Activated T-cell treated with anti-CD3 and anti-CD28 coated beads, Interleukin-2, amount 50 U/mL, for 24 hours (primary cell): ENCODE measurements at regions not wholly inside any gene's neighbourhood (a gene's known extent, or its start where the extent isn't known, plus 50 kb on each side); places are given as distances from the start of the nearest gene placed in this dataset.

Experiments
- DNase-seq: peaks from one replicate; pipeline ENCODE4 v3.0.0-alpha.2; 2020
- H3K27ac Mint-ChIP-seq: 2 replicates; pipeline ENCODE4 v1.8.0; 2020; ENCODE audit warnings: mild to moderate bottlenecking, mixed read lengths
- H3K27me3 Mint-ChIP-seq: 2 replicates; pipeline ENCODE4 v1.8.0; 2020; ENCODE audit warnings: mixed read lengths
- H3K36me3 Mint-ChIP-seq: 2 replicates; pipeline ENCODE4 v1.8.0; 2020; ENCODE audit warnings: low read depth, mixed read lengths
- H3K4me1 Mint-ChIP-seq: 2 replicates; pipeline ENCODE4 v1.8.0; 2020; ENCODE audit warnings: low read depth, mixed read lengths
- H3K4me3 Mint-ChIP-seq: 2 replicates; pipeline ENCODE4 v1.8.0; 2020; ENCODE audit warnings: mild to moderate bottlenecking, moderate library complexity, mixed read lengths
- H3K9me3 Mint-ChIP-seq: 2 replicates; pipeline ENCODE4 v1.8.0; 2020; ENCODE audit warnings: mixed read lengths

DNA sequence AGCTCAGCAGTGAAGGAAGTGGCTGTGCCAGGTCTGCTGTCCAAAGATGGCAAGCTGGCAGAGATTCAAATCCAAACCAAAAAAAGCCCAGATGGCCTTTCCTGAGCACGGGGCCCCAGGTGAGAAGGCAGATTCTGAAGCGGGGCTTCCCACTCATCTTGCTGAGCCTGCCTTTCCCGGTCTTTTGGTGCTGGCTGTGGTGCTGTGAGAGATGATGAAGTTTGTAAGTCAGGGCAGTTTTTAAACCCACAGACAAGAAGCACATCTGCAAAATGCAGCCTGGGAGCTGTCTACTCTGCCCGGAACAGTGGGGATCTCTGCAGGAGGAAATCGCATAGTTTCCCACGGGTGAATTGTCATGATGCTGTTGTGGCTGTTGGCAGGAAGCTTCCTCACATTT, 85.0 kb upstream of the IRX4 start:
- no peaks in the 10 kb centered on the region for H3K36me3 Mint-ChIP-seq
- DNase-seq: no peak
- no peaks in the 10 kb centered on the region for H3K4me1 Mint-ChIP-seq
- H3K27me3 Mint-ChIP-seq: peaks cover 42% of the 10 kb centered on the region
- no peaks in the 10 kb centered on the region for H3K9me3 Mint-ChIP-seq
- H3K27ac Mint-ChIP-seq: no peak overlapping the region
- no peak overlapping the region for H3K4me3 Mint-ChIP-seq

- Mint-ChIP-seq H3K36me3 (no peaks in the 10 kb centered on the region), H3K9me3 (no peaks in the 10 kb centered on the region), H3K4me1 (no peaks in the 10 kb centered on the region), H3K27me3 (peaks cover 50% of the 10 kb centered on the region), H3K4me3 (no peak overlapping the region), H3K27ac (no peak overlapping the region)
- DNase-seq: no peak
Measured at GRCh38 chr5:1966461-1966860, 83.7 kb upstream of the IRX4 start.

- peaks cover 50% of the 10 kb centered on the region for H3K27me3 Mint-ChIP-seq
- DNase-seq: no peak
- no peak overlapping the region for H3K4me3 Mint-ChIP-seq
- no peak overlapping the region for H3K27ac Mint-ChIP-seq
- H3K36me3 Mint-ChIP-seq: no peaks in the 10 kb centered on the region
- no peaks in the 10 kb centered on the region for H3K9me3 Mint-ChIP-seq
- no peaks in the 10 kb centered on the region for H3K4me1 Mint-ChIP-seq
Measured at GRCh38 chr5:1965925-1966324, 83.2 kb upstream of the IRX4 start.

- H3K36me3 Mint-ChIP-seq: no peaks in the 10 kb centered on the region
- no peak overlapping the region for H3K4me3 Mint-ChIP-seq
- no peak for DNase-seq
- no peaks in the 10 kb centered on the region for H3K9me3 Mint-ChIP-seq
- H3K4me1 Mint-ChIP-seq: no peaks in the 10 kb centered on the region
- H3K27me3 Mint-ChIP-seq: peaks cover 56% of the 10 kb centered on the region
- no peak overlapping the region for H3K27ac Mint-ChIP-seq
Measured at GRCh38 chr5:1963941-1964451, 81.3 kb upstream of the IRX4 start.

GRCh38 chr5:1963358-1963757, 80.6 kb upstream of the IRX4 start:
- no peak for DNase-seq
- no peaks in the 10 kb centered on the region for H3K36me3 Mint-ChIP-seq
- peaks cover 56% of the 10 kb centered on the region for H3K27me3 Mint-ChIP-seq
- H3K4me1 Mint-ChIP-seq: no peaks in the 10 kb centered on the region
- no peak overlapping the region for H3K4me3 Mint-ChIP-seq
- no peaks in the 10 kb centered on the region for H3K9me3 Mint-ChIP-seq
- no peak overlapping the region for H3K27ac Mint-ChIP-seq

DNA sequence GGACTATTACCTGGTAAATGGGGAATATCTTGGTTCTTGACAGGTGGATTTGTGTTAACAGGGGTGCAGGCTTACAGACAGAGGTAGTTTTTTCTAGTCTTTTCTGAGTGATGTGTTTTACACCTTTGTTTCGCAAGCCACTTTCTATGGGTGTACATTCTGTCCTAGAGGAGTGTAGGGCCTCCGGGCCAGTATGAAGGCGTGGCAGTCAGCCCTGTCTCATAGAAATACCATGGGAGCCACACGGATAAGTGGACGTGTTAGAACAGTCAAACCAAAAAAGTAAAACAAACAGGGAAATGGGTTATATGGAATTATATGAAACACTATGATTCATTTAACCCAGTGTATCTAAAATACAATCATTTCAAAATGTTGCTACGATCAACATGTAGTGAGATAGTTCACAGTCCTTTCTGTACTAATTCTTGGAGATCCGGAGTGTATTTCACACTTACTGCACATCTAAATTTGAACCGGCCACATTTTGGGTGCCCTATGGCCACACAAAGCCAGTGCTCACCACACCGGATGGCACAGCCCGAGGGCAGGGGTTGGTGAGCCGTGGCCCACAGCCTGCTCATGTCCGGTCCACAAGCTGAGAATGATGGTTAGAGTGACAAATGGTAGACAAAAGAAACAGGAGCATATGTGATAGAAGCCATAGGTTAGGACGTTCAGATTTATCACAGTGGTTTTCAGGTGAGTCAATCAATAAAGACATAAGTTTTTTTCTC, 80.1 kb upstream of the IRX4 start:
- Mint-ChIP-seq H3K4me3 (no peak overlapping the region), H3K4me1 (no peaks in the 10 kb centered on the region), H3K36me3 (no peaks in the 10 kb centered on the region), H3K27me3 (peaks cover 53% of the 10 kb centered on the region), H3K27ac (no peak overlapping the region), H3K9me3 (no peaks in the 10 kb centered on the region)
- DNase-seq: no peak

- Mint-ChIP-seq H3K27ac (no peak overlapping the region), H3K9me3 (no peaks in the 10 kb centered on the region), H3K36me3 (no peaks in the 10 kb centered on the region), H3K4me3 (no peak overlapping the region), H3K4me1 (no peaks in the 10 kb centered on the region), H3K27me3 (peaks cover 46% of the 10 kb centered on the region)
- no peak for DNase-seq
Measured at GRCh38 chr5:1961952-1962595, 79.3 kb upstream of the IRX4 start.

- H3K9me3 Mint-ChIP-seq: no peaks in the 10 kb centered on the region
- H3K27ac Mint-ChIP-seq: no peak overlapping the region
- H3K27me3 Mint-ChIP-seq: peaks cover 41% of the 10 kb centered on the region
- H3K36me3 Mint-ChIP-seq: no peaks in the 10 kb centered on the region
- H3K4me1 Mint-ChIP-seq: no peaks in the 10 kb centered on the region
- no peak for DNase-seq
- H3K4me3 Mint-ChIP-seq: no peak overlapping the region
Measured at GRCh38 chr5:1961304-1961946, 78.7 kb upstream of the IRX4 start.

DNA sequence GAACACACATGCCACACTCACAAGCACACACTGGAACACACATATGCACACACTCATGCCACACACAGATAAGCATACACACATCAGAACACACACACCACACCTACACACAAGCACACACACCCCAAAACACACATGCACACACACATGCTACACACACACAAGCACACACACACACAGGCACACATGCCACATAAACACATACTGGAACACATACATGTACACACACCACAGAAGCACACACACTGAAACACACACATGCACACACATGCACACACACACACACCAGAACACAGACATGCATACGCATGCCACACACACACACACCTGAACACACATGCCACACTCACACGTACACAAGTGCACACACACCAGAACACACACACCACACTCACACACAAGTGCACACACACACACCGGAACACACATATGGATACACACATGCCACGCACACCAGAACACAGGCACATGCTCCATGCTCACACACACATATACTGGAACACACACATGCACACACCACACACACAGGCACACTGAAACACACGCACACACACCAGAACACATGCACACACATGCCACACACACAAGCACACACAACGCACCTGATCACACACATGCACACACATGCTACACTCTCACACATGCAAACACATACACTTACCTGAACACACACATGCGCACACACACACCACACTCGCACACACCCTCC, 78.0 kb upstream of the IRX4 start:
- Mint-ChIP-seq H3K9me3 (no peaks in the 10 kb centered on the region), H3K4me1 (no peaks in the 10 kb centered on the region), H3K27me3 (peaks cover 35% of the 10 kb centered on the region), H3K36me3 (no peaks in the 10 kb centered on the region), H3K27ac (no peak overlapping the region), H3K4me3 (no peak overlapping the region)
- no peak for DNase-seq

DNA sequence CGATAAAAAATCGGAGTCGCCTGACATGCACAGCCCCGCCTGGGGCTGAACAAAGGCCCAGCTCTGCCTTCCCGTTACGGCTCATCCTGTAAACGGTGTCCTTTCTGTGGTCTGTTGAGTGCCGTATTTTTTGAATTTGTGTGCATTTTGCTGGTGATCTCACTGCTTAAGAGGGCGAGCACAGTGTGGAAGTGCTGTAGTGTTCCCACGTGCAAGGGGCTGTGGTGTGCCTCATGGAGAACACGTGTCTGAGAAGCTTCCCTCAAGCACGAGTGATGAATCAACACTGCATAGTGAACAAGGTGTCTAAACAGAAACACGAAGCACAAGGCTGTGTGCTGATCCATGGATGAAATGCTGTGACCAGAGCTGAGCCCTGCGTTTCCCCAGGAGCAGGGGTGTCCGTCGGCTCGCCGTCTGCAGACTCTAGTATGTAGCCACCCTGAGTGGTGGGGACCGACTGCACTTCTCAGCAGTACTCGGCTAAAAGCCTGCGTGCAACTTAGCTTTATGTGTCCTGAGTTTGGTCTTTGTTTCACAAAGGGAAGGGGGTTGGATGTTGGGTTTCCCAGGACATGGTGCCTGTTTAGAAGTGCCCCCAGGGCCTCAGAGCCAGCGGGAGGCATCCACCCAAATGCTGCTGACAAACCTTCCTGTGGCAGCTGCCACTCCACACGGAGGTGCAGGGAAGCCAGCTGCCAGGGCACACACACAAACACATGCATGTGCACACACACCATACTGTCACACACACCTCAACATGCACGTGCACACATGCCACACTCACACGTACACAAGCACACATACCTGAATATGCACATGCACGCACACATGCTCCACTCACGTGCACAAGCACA, 77.2 kb upstream of the IRX4 start:
- Mint-ChIP-seq H3K9me3 (no peaks in the 10 kb centered on the region), H3K27me3 (peaks cover 33% of the 10 kb centered on the region), H3K4me1 (no peaks in the 10 kb centered on the region), H3K27ac (no peak overlapping the region), H3K36me3 (no peaks in the 10 kb centered on the region), H3K4me3 (no peak overlapping the region)
- DNase-seq: no peak

DNA sequence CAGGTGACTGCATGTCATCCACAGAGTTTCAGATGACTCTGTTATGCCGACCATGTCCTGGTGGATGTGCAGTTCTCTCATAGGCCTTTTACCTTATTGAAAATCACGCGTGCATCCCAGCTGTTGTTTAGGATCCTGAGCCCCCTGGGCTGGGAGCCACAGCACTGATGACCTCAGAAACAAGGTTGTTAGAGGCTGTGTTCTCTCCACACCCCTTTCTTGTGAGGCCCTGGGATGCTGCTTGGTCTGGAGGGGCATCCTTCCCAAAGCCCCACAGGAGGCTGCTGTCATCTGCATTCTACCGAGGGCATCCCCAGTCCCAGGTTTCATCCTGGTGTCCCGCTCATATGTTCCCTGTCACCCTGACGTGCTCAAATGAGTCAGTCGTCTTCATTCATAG, 76.5 kb upstream of the IRX4 start:
- H3K27me3 Mint-ChIP-seq: peaks cover 36% of the 10 kb centered on the region

GRCh38 chr5:1958211-1959010, 75.7 kb upstream of the IRX4 start:
- DNase-seq: no peak
- H3K27me3 Mint-ChIP-seq: peaks cover 34% of the 10 kb centered on the region

More for the DNA sequence above, 76.5 kb upstream of the IRX4 start:
- Mint-ChIP-seq H3K4me1 (no peaks in the 10 kb centered on the region), H3K27ac (no peak overlapping the region), H3K9me3 (no peaks in the 10 kb centered on the region), H3K36me3 (no peaks in the 10 kb centered on the region), H3K4me3 (no peak overlapping the region)
- DNase-seq: no peak

DNA sequence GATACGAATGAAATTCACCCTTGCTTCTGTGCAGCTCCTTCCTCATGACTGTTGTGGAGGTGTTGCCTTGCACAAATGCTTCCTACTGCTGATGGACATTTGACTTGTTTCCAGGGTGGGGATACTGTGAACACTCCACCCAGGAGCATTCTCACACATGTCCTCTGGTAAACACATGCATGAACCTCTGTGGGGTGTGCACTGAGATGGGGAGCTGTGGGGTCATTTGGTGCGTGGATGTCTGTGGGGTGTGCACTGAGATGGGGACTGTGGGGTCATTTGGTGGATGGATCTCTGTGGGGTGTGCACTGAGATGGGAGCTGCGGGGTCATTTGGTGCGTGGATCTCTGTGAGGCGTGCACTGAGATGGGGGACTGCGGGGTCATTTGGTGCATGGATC, 72.9 kb upstream of the IRX4 start:
- H3K9me3 Mint-ChIP-seq: no peaks in the 10 kb centered on the region
- H3K27ac Mint-ChIP-seq: no peak overlapping the region
- no peaks in the 10 kb centered on the region for H3K4me1 Mint-ChIP-seq
- no peak for DNase-seq
- no peaks in the 10 kb centered on the region for H3K36me3 Mint-ChIP-seq
- H3K4me3 Mint-ChIP-seq: no peak overlapping the region
- H3K27me3 Mint-ChIP-seq: peaks cover 47% of the 10 kb centered on the region

More at GRCh38 chr5:1958211-1959010, 75.7 kb upstream of the IRX4 start:
- H3K36me3 Mint-ChIP-seq: no peaks in the 10 kb centered on the region
- no peaks in the 10 kb centered on the region for H3K9me3 Mint-ChIP-seq
- H3K4me1 Mint-ChIP-seq: no peaks in the 10 kb centered on the region
- no peak overlapping the region for H3K27ac Mint-ChIP-seq
- H3K4me3 Mint-ChIP-seq: no peak overlapping the region
